ENCODE measurements at regions not wholly inside any gene's neighbourhood (a gene's known extent, or its start where the extent isn't known, plus 50 kb on each side); places are given as distances from the start of the nearest gene placed in this dataset.

- TF ChIP-seq POLR2AphosphoS5 (IDR thresholded peaks at IDR 0.05; ENCODE audit: low read depth, low read length) (no peak), CTCF (IDR thresholded peaks at IDR 0.05) (no peak), REST (IDR thresholded peaks at IDR 0.05; ENCODE audit: insufficient read depth in 1 of 2, low read depth in 2 of 2, low read length in 1 of 2) (no peak), TCF7L2 (IDR thresholded peaks at IDR 0.05; ENCODE audit: low read depth, low read length) (no peak), SIN3A (IDR thresholded peaks at IDR 0.05; ENCODE audit: borderline replicate concordance, insufficient read depth, low read depth, low read length) (no peak)
Measured at GRCh38 chr5:61245936-61246335, 83.7 kb upstream of the SMIM15 start.
